ENCODE measurements at regions not wholly inside any gene's neighbourhood (a gene's known extent, or its start where the extent isn't known, plus 50 kb on each side); places are given as distances from the start of the nearest gene placed in this dataset.

- no peak for TF ChIP-seq POLR2AphosphoS5 (IDR thresholded peaks at IDR 0.05; ENCODE audit: borderline replicate concordance, low read depth, low read length)
- no peak for TF ChIP-seq EZH2 (IDR thresholded peaks at IDR 0.05)
- TF ChIP-seq FOXP2 (optimal IDR thresholded peaks at IDR 0.05; ENCODE audit: control extremely low read depth, extremely low read length, insufficient read depth), result no peak
Observed at GRCh38 chr7:34343667-34344066, 314.4 kb upstream of the NPSR1 start.
